GM19035 (cell line): ENCODE measurements at regions not wholly inside any gene's neighbourhood (a gene's known extent, or its start where the extent isn't known, plus 50 kb on each side); places are given as distances from the start of the nearest gene placed in this dataset.

Experiments used
- ATAC-seq: cut with Tn5 transposase; IDR thresholded peaks from one replicate; pipeline ENCODE4 v1.9.1; 2021; ENCODE audit not compliant: unreplicated experiment

DNA sequence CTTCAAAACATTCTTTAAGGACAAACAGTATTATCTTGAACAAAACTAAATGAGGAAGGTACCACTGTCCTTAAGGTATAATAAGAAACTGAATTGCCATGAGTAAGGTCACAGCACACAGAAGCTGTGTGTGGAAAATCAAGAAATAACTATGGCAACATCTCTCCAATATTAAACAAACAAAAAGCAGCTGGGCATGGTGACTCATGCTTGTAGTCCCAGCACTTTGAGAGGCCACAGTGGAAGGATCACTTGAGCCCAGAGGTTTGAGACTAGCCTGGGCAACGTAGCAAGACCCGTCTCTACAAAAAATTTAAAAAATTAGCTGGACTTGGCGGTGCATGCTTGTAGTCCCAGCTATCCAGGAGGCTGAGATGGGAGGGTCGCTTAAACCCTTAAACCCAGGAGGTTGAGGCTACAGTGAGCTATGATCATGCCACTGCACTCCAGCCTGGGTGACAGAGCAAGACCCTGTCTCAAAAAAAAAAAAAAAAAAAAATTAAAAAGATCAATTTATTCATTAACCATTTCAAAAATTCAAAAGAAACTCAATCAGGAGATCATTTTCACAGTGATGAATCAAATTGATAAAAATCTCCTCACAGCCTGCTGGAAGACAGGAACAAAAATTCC lies 195.4 kb downstream of the SKIDA1 start:
- ATAC-seq, result no peak

DNA sequence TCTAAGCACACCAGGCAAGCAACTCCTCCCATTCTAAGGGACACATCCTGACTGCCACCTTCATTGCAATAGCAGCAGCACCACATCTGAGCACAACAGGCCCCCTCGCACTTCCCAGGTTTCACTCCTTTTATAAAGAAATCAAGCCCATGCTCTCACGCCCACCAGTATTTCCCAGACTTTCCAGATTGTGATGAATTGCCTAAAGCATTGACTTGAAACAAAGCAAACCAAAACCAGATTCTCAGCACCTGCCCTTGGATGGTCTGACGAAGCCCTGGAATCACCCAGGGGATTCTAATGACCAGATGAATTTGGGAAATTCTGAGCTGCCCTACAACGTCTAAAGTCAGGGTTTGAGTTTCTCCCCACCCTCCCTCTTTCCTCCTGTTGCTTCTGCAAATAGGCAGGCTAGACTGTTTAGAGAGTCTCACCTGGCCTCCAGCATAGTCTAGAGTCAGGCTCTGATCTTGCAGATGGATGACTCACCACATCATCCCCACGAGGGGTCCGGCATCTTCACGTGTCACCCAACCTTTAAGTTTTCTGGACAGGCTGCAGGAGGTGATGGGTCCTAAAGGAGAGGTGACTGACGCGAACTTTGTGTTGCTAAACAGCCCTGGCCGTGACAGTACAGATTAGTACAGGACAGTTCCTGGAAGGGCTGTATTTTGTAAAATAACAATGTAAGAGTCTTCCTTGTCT lies 198.0 kb downstream of the SKIDA1 start:
- ATAC-seq, result no peak

DNA sequence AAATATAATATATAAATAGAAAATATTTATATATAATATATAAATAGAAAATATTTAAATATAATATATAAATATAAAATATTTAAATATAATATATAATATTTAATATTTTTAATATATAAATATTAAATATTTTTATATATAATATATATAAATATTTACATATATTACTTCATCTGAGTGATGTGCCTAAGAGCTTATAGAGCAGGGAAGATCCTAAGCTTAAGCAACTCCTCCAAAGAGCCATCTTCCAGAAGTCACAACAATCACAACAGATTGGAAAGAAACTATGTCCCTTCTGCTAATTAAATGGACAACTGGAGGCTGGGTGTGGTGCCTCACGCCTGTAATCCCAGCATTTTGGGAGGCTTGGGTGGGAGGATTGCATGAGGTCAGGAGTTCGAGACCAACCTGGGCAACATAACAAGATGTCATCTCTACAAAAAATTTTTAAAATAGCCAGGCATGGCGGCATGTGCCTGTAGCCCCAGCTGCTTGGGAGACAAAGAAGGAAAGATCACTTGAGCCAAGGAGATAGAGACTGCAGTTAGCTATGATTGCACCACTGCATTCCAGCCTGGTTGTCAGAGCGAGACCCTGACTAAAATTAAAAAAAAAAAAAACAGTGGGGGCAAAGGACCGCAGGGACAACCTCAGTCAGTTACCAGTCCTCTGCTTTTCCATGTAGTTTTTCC lies 198.7 kb downstream of the SKIDA1 start:
- no peak for ATAC-seq

DNA sequence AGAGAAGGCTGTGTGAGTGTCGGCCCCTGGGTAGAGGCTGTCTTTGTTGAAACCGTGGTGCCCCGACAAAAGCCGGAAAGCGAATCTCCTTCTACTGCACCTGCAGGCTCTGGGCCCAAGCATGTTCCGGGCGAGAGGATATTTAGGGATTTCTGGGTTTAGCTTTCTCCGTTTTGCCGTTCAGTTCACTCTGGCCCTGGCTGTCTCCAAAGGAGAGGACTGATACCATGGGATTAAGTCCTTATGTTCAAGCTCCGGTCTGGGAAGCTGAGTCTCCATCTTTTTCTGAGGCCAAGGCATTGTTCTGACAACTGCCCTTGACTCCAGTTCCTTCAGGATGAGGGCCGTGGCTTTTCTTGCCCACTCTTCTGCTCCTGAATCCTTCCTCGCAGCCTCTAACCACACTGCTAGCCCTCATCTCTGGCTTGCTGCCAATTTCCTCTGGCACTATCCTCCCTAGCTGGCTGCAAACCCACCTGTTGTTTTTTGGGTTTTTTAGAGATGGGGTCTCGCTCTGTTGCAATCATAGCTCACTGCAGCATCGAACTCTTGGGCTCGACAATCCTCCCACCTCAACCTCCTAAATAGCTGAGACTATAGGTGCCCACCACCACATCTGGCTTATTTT lies 206.8 kb downstream of the SKIDA1 start:
- no peak for ATAC-seq

DNA sequence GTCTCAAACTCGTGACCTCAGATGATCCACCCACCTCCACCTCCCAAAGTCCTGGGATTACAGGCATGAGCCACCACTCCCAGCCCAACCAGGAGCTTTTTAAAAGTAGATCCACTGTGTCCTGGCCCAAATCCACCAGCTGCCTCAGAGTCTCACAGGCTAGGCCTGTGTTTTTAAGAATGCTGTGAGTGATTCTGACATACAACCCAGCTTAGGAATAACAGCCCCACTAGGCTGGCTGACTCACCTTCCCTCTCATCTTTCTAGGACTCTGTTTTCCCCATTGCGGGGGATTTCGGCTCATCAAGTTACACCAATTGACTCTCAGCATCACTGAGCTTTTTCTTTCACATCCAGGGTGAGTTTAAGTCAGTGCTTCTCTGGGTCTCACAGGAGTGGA lies 207.6 kb downstream of the SKIDA1 start:
- no peak for ATAC-seq

DNA sequence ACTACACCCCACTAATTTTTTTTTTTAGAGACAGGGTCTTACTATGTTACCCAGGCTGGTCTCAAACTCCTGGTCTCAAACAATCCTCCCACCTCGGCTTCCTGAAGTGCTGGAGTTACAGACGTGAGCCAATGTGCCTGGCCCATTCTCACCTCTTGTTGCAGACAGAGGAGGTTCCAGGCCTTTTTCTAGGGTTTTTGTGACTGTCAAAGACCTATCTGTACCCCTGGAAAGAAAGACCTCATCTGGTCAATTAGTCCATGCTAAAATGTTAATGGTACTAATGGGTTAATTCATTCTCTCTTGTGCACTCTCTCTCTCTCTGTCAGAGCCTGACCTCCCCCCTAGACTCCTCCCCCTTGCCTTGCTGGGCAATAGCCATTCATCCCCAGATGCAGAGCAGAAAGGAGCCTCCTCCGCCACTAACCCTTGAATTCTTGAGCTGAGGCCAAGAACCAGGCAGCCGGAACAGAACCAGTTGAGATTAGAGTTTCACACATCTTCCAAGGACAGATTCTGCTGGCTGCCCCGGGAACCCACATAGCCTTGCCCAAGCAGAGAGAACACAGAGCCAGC lies 209.7 kb downstream of the SKIDA1 start:
- ATAC-seq, result no peak

DNA sequence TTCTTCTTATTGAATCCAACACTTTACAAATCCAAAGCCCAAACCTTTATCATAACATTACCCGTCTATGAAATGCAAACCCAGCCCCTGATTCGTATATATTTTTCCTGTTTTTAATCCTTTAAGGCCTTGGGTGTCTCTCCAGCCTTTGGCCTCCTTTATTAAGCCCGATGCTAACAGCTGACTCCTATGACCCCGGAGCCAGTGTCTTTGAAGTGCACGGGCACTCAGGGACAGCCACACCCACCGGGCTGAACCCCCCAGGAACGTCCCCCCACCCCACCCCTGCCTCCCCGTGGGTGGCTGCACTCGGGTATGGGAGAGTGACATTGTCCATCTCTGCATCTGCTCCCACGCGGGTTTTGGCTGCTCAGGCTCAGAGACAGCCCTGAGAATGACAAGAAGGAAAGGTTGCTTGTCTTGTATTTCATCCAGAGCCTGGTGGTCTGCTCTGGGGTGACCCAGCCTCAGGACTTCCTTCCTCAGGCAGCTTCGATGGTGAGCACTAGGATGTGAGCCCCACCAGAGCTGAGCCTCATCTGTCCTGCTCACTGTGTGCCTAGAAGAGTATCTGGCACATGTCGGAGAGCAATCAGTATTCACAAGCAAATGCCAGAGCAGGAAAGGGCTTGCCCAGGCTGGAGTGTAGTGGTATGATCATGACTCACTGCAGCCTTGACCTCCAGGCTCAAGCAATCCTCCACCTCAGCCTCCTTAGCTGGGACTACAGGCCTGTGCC lies 210.4 kb downstream of the SKIDA1 start:
- no peak for ATAC-seq

DNA sequence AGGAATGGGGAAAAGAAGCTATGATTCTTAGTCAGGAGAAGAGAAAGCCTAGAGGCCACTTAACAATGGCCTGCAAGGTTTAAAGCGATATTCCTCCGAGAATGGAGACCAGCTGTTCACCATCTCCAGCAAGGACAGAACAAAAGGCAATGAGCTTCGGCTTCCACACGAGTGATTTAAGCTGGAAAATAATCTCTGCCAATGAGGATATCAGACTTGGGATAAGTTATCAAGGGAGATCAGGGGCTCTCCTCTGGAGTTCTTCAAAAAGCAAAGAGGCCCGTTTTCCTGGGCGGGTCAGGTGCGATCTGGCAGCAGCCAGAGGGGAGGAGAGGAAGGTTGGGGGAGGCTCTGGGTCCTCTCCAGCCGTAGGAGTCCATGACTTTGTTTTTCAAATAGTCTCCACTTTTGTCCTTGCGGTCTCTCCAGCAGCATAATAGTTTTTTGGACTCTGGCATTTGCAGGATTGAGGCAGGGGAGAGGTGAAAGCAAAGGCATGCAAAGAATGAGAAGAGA lies 211.3 kb downstream of the SKIDA1 start:
- ATAC-seq, result no peak

DNA sequence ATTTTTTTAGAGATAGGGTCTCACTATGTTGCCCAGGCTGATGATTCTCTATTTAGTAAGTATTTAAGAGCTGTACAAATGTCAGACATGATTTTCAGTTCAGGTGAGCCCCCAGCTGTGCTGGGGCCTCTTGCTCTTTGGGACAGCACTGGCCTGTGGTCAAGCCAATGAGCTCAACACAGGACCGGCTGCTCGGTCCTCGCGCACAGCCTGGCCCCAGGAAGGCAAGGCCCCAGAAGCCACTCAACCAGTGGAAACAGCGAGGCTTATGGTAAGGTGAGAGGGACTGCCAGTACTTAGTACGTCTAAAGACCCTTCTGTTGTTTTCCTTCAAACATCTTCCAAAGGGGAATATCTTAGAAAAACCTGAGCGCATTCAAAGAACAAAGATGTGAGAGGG lies 211.8 kb downstream of the SKIDA1 start:
- ATAC-seq, result no peak

DNA sequence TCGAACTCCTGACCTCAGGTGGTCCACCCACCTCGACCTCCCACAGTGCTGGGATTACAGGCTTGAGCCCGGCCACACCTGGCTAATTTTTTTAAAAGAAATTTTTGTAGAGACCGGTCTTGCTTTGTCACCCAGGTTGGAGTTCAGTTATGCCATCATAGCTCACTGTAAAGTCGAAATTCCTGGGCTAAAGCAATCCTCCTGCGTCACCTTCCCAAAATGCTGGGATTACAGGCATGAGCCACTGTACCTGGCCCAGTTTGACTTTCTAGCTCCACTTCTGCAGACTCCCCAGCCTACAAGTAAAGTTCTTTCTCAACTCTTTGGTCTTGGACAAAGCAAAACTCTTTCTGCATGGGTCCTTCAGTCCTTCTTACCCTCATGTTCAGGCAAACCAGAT lies 214.1 kb downstream of the SKIDA1 start:
- ATAC-seq, result no peak

DNA sequence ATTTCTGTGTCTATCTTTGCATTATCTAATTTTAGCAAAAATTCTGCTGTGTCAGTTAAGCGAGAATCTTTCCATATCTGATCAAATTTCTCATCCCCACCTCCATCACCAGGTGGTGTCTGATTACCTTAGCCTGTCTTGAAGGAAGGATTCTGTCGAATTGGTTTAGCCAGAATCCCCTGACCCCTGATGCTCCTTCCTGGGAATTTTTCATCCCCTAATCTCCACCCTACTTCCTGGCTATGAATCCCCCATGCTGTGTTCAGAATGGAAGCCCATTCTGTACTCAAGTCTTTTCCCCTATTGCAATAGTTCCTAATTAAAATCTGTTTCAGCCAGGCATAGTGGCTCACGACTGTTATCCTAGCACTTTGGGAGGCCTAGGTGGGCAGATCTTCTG lies 216.1 kb downstream of the SKIDA1 start:
- ATAC-seq, result no peak

DNA sequence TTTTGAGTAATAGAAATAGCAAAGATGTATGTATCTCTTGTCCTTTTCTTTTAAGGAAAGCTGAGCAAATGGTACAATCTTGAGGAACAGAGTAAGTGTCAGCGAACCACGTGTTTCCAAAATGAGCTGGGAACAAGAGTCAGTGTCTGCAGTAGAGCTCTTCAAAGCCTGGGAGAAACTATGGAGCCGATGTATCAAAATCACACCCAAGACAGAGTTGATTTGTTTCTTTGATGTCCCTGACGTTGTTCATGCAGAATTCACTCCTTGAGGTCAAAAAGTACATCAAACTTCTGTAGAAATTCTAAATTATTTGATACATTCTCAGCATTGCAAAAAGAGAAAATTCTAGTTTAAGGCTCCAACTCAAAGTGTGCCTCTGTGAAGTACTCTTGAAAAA lies 216.5 kb downstream of the SKIDA1 start:
- no peak for ATAC-seq

DNA sequence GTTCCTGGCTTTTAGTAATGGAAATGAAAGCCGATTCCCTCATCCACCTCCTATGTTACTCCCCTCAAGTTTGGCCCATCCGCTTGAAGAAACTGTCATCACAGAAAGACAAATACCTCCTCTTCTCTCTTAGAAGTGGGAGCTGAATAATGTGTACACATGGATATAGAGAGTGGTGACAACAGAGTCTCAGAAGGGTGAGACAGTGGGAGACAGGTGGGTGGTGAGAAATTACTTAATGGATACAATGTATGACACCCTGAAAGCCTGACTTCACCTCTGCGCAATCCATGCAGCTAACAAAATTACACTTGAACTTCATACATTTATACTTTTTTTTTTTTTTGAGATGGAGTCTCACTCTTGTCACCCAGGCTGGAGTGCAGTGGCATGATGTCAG lies 217.5 kb downstream of the SKIDA1 start:
- ATAC-seq, result no peak

DNA sequence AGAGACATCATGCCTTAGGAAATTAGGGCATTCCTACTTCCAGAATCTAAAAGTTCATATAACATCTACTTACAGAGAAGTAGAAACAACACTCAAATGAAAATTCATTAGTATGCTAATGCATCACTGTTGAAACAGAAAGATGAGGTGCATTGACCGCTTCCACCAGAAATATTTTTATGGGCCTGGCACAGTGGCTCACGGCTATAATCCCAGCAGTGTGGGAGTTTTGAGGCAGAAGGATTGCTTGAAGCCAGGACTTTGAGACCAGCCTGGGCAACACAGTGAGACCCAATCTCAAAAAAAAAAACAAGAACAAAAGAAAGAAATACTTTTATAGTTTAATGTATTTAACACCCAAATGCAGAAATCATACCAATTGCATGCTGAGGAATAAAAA lies 220.9 kb downstream of the SKIDA1 start:
- no peak for ATAC-seq

DNA sequence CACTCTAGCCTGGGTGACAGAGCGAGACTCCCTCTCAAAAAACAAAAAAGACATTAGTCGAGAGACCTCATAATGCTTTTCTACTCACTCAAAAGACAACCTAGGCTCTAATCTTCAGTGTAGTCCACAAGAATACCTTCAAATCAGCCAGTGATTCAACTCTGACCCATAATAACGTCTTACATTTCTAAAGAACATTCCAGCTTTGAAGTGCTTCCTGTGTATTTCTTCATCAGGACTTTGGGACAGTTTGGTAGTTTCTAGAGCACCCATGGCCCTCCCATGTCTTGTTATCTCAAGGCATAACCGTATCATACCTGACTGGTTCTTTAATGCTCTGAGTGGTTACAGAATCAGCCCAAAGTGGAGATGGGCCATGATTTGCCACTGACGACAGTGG lies 221.3 kb downstream of the SKIDA1 start:
- ATAC-seq, result no peak

DNA sequence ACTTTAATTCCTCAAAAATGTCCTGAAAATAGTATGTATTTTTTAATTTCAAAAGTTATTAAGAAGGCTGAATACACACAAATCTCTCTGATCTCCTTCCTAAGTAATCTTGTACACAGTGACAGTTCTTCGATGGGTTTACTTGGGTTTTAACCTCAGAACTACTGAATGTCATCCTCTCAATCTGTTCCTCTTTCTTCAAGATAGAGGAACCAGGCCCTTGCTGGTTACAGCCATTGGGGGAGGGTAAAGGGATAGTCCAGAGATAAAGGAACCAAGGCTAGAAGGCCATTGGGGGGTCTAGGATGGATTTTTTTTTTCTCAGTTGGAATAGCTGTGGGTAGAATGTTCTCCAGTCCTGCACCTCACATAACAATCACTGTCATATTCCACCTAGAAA lies 224.9 kb downstream of the SKIDA1 start:
- no peak for ATAC-seq

DNA sequence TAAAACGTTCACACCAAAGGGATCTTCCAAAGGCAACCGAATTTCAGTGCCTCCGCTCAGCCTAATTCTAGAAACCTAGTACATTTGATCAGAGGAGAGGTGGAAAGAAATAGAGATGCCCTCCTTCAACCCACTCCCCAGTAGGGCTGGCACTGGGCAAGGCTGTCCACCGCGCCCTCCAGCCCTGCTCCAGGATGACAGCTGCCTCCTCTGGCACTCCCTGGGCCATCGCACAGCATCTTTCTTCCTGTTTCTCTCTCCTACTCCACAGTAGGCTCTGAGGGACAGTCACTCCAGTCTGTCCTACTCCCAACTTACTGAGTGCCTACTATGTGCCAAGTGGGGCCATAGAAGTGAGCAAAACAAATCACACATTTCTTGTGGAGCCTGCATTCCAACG lies 226.2 kb downstream of the SKIDA1 start:
- ATAC-seq, result no peak

DNA sequence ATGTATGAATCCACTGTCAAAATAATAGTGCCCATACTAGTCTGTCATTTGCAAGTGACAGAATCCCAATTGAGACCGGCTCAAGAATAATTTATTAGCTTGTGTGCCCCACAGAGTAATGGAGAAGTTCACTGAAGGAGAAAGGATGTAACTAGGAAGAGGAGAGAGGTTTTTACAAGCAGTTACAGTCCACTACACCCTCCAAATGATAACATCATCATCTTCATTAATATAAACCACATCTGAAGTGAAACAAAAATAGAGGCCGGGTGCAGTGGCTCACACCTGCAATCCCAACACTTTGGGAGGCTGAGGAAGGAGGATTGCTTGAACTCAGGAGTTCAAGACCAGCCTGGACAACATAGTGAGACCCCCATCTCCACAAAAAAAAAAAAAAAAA lies 226.8 kb downstream of the SKIDA1 start:
- ATAC-seq, result no peak

DNA sequence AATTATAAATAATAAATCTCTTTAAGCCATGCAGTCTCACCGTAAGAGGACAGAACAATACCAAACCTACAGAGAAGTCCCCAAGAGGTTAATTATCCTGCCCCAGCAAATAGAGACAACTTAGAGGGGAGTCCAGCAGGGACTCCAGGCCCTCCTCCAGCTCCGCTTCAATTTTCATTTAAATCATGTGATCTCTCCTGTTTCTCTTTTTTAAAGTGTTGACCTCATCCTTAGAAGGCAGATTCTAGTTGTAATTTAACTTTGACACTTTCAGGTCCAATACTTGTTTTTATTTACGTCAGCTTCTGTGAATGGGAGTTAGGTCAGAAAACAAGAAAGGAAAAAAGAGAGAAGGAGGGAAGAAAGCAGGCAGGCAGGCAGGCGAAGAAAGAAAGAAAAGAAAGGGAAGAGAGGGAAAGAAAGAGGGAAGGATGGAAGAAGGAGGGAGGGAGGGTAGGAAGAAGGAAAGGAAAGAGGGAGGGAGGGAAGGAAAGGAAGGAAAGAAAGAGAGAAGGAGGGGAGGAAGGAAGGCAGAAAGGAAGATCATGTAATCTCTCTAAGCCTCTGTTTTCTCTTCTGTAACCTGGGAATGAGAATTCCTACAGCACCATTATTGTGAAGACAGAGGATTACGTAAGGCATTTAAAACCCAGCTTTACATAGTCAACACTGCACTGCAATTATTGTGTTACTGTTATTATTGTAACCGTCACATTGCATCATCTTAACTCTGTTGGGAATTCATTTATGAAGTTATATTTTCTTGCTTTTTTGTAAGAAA lies 227.7 kb downstream of the SKIDA1 start:
- ATAC-seq, result no peak
